ENCODE measurements at regions not wholly inside any gene's neighbourhood (a gene's known extent, or its start where the extent isn't known, plus 50 kb on each side); places are given as distances from the start of the nearest gene placed in this dataset.

DNA sequence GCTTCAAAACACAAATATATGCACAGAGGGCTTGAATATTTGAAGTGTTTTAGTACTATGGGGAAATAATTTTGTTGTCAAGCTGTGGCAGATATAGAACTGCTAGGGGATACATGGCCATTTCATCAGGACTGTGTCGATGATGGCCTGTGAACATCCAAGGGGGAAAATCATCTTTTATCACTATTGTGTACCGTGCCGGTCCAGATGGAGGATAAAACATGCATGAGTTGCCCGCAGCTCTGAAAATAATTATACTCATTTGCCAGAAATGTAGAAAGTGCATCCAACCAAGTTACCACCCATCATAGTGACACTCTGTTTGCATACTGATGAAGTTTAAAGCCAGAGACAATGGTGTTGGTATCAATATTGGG is 405.9 kb downstream of the ZSWIM6 start:
- Mint-ChIP-seq H3K9me3 (no peaks in the 10 kb centered on the region), H3K27me3 (ENCODE audit: low read depth) (peaks cover 5% of the 10 kb centered on the region), H3K4me1 (ENCODE audit: low read depth) (no peaks in the 10 kb centered on the region), H3K4me3 (no peak overlapping the region), H3K27ac (no peak overlapping the region), H3K36me3 (ENCODE audit: low read depth) (no peaks in the 10 kb centered on the region)
- intact Hi-C loops (cut with micrococcal nuclease), result no loop called here
- DNase-seq, result no peak
- CTCF ChIA-PET, result no interaction called here

DNA sequence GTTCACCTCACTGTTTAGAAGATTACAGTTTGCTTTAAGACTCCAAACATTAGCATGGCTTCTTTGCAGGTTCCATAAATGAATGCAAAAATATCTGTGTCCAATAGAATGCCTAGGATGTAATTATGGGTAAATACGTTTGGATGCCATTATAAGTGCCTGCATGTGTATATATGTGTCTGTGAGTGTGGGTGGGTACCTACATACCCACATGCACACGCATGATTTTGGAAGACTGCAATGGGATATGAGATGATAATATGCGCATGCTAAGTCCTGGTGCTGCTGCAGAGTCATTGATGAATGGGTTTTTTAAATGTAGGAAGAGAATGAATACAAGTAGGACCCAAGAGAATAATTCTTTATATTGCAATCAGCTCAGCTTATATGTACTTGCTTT is 406.4 kb downstream of the ZSWIM6 start:
- intact Hi-C loops (cut with micrococcal nuclease), result no loop called here
- H3K9me3 Mint-ChIP-seq, result no peaks in the 10 kb centered on the region
- no peak overlapping the region for H3K4me3 Mint-ChIP-seq

DNA sequence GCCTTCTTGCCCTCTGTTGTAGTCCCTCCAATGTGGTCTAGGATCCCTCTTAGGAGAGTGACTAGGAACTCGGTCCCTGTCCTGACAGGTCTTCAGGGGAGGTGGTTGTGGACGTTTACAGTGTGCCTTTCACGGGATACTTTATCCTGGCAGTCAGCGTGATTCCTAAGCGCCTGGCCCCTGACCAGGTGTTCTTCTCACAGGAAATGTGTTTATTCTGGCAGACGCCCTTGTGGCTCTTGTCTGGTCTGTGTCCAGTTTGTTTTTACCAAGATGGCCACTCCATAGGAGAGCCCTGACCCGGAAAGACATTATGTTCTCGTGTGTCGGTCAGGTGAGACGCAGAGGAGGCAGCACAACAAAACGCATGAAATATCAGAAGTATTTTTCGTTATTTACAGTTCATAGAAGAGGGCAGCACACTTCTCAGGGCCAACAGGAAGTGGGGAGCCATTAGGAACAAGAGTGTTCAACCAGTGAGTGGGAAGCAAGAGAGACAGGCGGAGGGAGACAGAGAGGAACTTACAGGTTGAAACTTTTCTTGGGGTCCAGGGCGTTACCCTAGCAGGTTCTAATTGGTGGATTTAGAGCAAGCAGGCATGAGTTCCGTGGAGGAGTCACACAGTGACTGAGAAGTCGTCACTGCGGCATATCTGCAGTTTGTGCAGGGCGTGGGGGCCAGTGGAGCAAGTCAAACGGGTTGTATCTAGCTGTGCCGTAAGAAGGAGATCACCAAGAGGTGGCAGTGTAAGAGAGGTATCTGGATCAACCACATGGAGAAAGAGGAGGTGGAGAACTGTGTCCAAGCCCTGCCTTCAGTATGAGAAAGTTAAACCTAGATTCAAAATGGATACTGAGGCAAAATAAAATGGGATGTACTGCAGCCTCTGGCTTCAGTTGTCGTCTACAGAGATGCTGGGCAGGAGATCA is 412.9 kb downstream of the ZSWIM6 start:
- intact Hi-C loops (cut with micrococcal nuclease), result no loop called here
- CTCF ChIA-PET, result no interaction called here
- no peak for DNase-seq
- peaks cover 2% of the 10 kb centered on the region for H3K9me3 Mint-ChIP-seq
- no peak overlapping the region for H3K27ac Mint-ChIP-seq
- H3K27me3 Mint-ChIP-seq (ENCODE audit: low read depth), result peaks cover 3% of the 10 kb centered on the region
- no peak overlapping the region for H3K4me3 Mint-ChIP-seq
- H3K4me1 Mint-ChIP-seq (ENCODE audit: low read depth), result no peaks in the 10 kb centered on the region
- no peaks in the 10 kb centered on the region for H3K36me3 Mint-ChIP-seq (ENCODE audit: low read depth)

More for the DNA sequence above, 406.4 kb downstream of the ZSWIM6 start:
- H3K27me3 Mint-ChIP-seq (ENCODE audit: low read depth), result peaks cover 2% of the 10 kb centered on the region
- no peak for DNase-seq
- no peaks in the 10 kb centered on the region for H3K36me3 Mint-ChIP-seq (ENCODE audit: low read depth)
- CTCF ChIA-PET, result no interaction called here
- H3K27ac Mint-ChIP-seq, result no peak overlapping the region
- no peaks in the 10 kb centered on the region for H3K4me1 Mint-ChIP-seq (ENCODE audit: low read depth)

DNA sequence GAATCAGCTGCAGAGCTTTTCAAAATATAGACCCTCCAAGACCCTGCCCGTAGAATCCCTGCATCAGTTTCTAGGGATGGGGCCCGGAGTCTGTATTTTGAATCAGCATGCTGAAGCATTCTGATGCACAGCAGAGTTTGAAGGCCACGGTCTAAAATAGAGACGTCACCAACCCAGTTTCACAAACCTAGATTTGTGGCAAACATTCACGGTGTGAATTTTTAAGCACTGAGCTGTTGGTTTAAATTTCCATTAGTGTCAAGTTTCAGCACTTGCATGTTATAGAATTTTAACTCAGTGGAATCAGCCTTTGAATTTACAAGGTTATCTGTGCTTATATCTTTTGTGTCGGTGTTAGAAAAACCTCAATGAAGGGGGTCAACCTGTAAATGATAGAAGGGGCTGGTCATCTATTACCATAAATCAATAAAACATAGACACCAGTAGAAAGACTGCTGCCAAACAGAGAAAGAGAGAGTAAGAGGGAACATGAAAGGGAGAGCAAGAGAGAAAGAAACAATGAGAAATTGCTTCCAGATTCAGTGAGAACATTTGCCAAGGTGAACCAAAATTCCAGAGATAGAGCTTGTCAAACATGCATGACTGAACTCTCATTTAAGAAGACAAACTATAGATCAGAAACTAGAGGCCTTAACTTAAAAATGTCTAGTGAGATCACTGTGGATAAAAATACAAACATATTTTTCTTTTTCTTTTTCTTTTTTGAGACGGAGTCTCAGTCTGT is 414.9 kb downstream of the ZSWIM6 start:
- Mint-ChIP-seq H3K4me3 (no peak overlapping the region), H3K36me3 (ENCODE audit: low read depth) (no peaks in the 10 kb centered on the region), H3K4me1 (ENCODE audit: low read depth) (no peaks in the 10 kb centered on the region), H3K9me3 (peaks cover 2% of the 10 kb centered on the region), H3K27ac (no peak overlapping the region), H3K27me3 (ENCODE audit: low read depth) (peaks cover 3% of the 10 kb centered on the region)
- CTCF ChIA-PET, result no interaction called here
- intact Hi-C loops (cut with micrococcal nuclease), result no loop called here
- no peak for DNase-seq

DNA sequence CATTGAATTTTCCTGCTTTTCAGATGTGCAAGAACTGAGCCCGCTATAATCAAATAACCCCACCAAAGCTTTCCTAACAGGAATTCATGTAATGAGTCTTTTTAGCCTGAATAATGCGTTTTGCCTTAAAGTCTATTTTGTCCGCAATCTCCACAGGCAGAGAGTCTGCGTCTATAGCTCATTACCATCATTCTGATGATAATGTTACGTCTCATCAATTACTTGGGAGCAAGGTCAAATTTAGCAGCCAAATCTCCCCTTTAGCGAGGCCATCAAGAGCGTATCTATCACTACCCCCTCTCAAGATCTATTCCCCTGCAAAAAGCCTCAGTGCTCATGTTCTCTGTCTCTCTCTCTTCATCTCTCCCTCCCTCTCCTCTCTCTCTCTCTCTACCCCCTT is 416.1 kb downstream of the ZSWIM6 start:
- intact Hi-C loops (cut with micrococcal nuclease), result no loop called here
- Mint-ChIP-seq H3K36me3 (ENCODE audit: low read depth) (no peaks in the 10 kb centered on the region), H3K27ac (no peak overlapping the region), H3K27me3 (ENCODE audit: low read depth) (peaks cover 3% of the 10 kb centered on the region), H3K9me3 (peaks cover 2% of the 10 kb centered on the region), H3K4me3 (no peak overlapping the region), H3K4me1 (ENCODE audit: low read depth) (no peaks in the 10 kb centered on the region)
- DNase-seq, result no peak
- CTCF ChIA-PET, result no interaction called here

DNA sequence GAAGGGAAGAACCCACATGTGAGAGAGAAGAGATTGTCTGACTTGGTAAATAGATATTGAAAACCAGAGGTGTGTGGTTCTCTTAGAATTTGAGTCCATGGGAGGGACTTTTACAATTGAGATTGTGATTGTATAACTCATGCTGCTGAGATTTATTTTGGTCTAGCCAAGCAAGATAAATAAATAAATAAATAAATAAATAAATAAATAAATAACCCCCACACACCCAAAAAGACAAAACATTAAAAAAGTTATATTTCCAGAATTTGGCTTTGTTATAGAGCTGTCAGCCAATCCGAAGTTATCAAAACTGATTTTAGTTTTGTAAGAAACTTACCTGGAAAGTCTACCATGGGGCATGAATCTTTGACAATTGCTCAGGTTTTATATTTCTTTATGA is 416.6 kb downstream of the ZSWIM6 start:
- H3K9me3 Mint-ChIP-seq, result peaks cover 2% of the 10 kb centered on the region
- H3K27me3 Mint-ChIP-seq (ENCODE audit: low read depth), result peaks cover 3% of the 10 kb centered on the region
- no peak overlapping the region for H3K4me3 Mint-ChIP-seq
- no peaks in the 10 kb centered on the region for H3K36me3 Mint-ChIP-seq (ENCODE audit: low read depth)
- DNase-seq, result no peak
- CTCF ChIA-PET, result no interaction called here
- no peaks in the 10 kb centered on the region for H3K4me1 Mint-ChIP-seq (ENCODE audit: low read depth)
- no peak overlapping the region for H3K27ac Mint-ChIP-seq
- intact Hi-C loops (cut with micrococcal nuclease), result no loop called here

DNA sequence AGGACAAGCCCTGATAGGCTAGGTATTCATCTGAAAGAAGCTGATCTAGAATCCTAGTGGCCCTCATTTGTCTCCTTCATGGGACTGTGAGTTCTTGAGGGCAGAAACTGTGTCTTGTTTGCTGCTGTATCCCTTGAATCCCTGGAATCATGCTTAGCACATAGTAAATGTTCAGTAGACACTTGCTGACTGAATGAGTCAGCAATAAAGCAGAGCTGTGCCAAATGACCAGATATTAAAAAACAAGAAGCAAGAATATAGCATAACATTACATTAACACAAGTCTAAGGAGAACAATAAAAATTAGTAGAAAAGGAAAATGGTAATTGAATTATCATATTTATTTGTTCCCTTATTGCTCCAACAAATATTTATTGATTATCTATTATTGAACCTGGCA is 420.5 kb downstream of the ZSWIM6 start:
- Mint-ChIP-seq H3K4me1 (ENCODE audit: low read depth) (no peaks in the 10 kb centered on the region), H3K4me3 (no peak overlapping the region), H3K27ac (no peak overlapping the region), H3K9me3 (no peaks in the 10 kb centered on the region), H3K27me3 (ENCODE audit: low read depth) (no peaks in the 10 kb centered on the region), H3K36me3 (ENCODE audit: low read depth) (no peaks in the 10 kb centered on the region)
- DNase-seq, result no peak
- CTCF ChIA-PET, result no interaction called here
- intact Hi-C loops (cut with micrococcal nuclease), result no loop called here

DNA sequence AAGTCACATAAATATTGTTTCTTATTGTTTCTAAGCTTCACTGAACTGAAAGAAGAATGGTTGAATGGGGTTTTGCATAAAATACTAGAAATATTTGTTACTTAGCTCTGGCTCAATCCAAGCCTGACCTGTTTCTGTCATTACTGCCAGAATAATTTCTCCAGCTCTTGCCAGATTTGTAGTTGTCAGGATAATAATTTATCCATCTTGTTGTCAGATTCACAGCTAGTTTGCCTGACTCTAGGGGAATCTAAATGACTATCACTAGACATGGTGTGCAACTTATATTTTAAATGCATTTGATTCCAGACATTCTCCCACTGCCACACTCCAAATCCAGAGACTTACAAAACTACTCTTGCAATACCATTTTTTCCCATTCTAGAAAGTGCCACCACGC is 422.7 kb downstream of the ZSWIM6 start:
- intact Hi-C loops (cut with micrococcal nuclease), result no loop called here

DNA sequence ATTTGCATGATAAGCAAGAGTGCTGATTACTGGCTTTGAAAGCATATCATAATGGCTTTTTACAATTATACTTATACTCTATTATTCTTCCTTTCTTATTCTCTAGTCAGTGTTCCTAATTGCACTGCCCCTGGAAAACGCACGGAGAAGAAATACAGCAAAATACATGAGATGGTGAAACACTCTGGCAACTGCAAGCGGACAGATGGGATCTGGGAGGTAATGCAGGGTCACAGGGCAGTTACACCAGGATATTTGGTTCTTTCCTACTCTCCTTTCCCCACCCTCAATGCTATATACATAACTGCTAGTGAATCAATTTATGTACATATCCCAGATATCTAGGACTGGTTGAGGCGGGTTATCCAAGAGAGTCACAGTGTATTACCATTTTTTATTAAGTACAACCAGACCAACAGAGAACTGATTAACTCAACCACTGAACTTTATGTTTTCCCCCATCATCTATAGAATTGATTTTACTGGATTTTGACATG is 423.7 kb downstream of the ZSWIM6 start:
- Mint-ChIP-seq H3K4me3 (no peak overlapping the region), H3K27me3 (ENCODE audit: low read depth) (no peaks in the 10 kb centered on the region), H3K9me3 (no peaks in the 10 kb centered on the region), H3K36me3 (ENCODE audit: low read depth) (no peaks in the 10 kb centered on the region), H3K27ac (no peak overlapping the region), H3K4me1 (ENCODE audit: low read depth) (no peaks in the 10 kb centered on the region)
- no peak for DNase-seq
- intact Hi-C loops (cut with micrococcal nuclease), result no loop called here
- CTCF ChIA-PET, result no interaction called here

More for the DNA sequence above, 422.7 kb downstream of the ZSWIM6 start:
- no peak overlapping the region for H3K27ac Mint-ChIP-seq
- no peaks in the 10 kb centered on the region for H3K4me1 Mint-ChIP-seq (ENCODE audit: low read depth)
- no peak for DNase-seq
- no peaks in the 10 kb centered on the region for H3K9me3 Mint-ChIP-seq
- no peak overlapping the region for H3K4me3 Mint-ChIP-seq
- CTCF ChIA-PET, result no interaction called here
- H3K36me3 Mint-ChIP-seq (ENCODE audit: low read depth), result no peaks in the 10 kb centered on the region
- H3K27me3 Mint-ChIP-seq (ENCODE audit: low read depth), result no peaks in the 10 kb centered on the region

DNA sequence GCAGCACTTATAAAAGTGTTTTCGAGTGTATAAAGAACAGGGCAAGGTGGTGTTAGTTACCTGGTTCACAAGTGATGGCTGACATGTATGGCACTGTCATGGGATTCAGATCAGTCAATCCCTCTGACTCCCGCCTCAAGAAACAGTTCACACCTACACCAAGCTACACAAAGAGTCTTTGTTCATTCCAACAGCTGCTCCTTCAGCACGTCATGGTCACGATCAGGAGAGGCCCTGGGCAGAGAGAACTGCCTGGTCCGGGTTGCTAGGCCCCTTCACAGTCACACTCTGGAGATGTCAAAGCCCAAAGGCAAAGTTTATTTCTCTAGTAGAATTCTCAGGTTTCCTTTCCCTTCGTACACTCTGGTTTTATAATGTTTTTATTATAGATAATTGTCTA is 426.7 kb downstream of the ZSWIM6 start:
- no peaks in the 10 kb centered on the region for H3K36me3 Mint-ChIP-seq (ENCODE audit: low read depth)
- H3K27ac Mint-ChIP-seq, result no peak overlapping the region
- intact Hi-C loops (cut with micrococcal nuclease), result no loop called here
- CTCF ChIA-PET, result no interaction called here
- peaks cover 4% of the 10 kb centered on the region for H3K9me3 Mint-ChIP-seq
- no peak overlapping the region for H3K4me3 Mint-ChIP-seq
- DNase-seq, result no peak
- no peaks in the 10 kb centered on the region for H3K4me1 Mint-ChIP-seq (ENCODE audit: low read depth)
- no peaks in the 10 kb centered on the region for H3K27me3 Mint-ChIP-seq (ENCODE audit: low read depth)

DNA sequence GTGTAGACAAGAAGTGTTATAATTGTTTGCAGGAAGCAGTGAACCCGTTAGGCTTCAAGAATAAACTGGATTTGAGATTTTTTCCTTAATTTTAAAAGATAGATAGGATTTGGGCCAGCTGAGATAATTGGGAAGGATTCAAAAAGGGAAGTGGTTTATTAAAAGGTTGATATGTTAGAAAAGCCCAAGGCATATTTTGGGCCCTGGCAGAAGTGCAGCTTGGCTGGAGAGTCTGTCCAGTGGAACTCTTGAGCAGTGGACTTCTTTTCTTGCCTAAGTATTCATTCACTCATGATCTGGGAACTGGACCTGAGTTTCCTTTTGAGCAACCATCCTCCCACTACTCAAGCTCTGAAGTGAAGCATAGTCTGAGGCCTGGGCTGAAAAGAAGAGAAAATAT is 433.4 kb downstream of the ZSWIM6 start:
- intact Hi-C loops (cut with micrococcal nuclease), result no loop called here
- Mint-ChIP-seq H3K27me3 (ENCODE audit: low read depth) (peaks cover 9% of the 10 kb centered on the region), H3K4me3 (no peak overlapping the region), H3K9me3 (peaks cover 4% of the 10 kb centered on the region), H3K4me1 (ENCODE audit: low read depth) (no peaks in the 10 kb centered on the region), H3K36me3 (ENCODE audit: low read depth) (no peaks in the 10 kb centered on the region), H3K27ac (no peak overlapping the region)
- no peak for DNase-seq
- CTCF ChIA-PET, result no interaction called here

DNA sequence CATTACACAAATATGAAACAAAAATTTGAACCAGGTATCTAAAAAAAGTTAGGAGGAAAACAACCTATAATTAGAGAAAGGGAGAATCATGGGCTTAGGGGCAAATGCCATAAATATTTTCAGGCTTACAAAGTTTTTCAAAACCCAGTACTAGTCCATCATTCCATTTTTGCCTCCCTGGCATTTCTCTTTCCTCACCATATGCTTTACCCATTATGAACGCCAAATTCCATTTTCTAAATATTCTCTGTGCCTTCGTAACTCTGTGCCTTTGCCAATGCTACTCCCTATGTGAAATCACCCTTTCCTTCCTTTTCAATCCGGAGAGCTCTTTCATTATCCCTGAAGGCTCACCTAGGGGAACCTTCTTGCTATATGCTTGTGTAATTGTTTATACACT is 434.1 kb downstream of the ZSWIM6 start:
- CTCF ChIA-PET, result no interaction called here

More for the DNA sequence above, 434.1 kb downstream of the ZSWIM6 start:
- intact Hi-C loops (cut with micrococcal nuclease), result no loop called here
- Mint-ChIP-seq H3K4me3 (no peak overlapping the region), H3K9me3 (peaks cover 4% of the 10 kb centered on the region), H3K36me3 (ENCODE audit: low read depth) (no peaks in the 10 kb centered on the region), H3K27me3 (ENCODE audit: low read depth) (peaks cover 9% of the 10 kb centered on the region), H3K4me1 (ENCODE audit: low read depth) (no peaks in the 10 kb centered on the region), H3K27ac (no peak overlapping the region)
- no peak for DNase-seq

Data from activated naive CD4-positive, alpha-beta T cell treated with anti-CD3 and anti-CD28 coated beads for 36 hours (primary cell).